DOHH2 (cell line): ENCODE measurements at regions not wholly inside any gene's neighbourhood (a gene's known extent, or its start where the extent isn't known, plus 50 kb on each side); places are given as distances from the start of the nearest gene placed in this dataset.

ENCODE experiments used
- H3F3A ChIP-seq: fragments of 200-600 bp; sonication (generic), shearing (Covaris generic); 2 replicates; pipeline ENCODE4 v1.6.0; 2016; ENCODE audit warnings: antibody characterized with exemption, mild to moderate bottlenecking; ENCODE audit not compliant: control insufficient read depth, insufficient read depth
- H3K27ac ChIP-seq: fragments of 200-600 bp; sonication (generic); 2 replicates; pipeline ENCODE4 v1.5.1; 2014; ENCODE audit warnings: low read depth, mild to moderate bottlenecking, low read length, moderate library complexity
- H3K27me3 ChIP-seq: fragments of 200-600 bp; sonication (generic); 2 replicates; pipeline ENCODE4 v1.6.1; 2014; ENCODE audit warnings: mild to moderate bottlenecking, low read length, mixed read lengths; ENCODE audit not compliant: control insufficient read depth
- H3K36me3 ChIP-seq: fragments of 200-600 bp; sonication (generic); 2 replicates; pipeline ENCODE4 v1.6.1; 2014; ENCODE audit warnings: mild to moderate bottlenecking, low read length, moderate library complexity, mixed read lengths; ENCODE audit not compliant: control insufficient read depth
- H3K4me1 ChIP-seq: fragments of 200-600 bp; sonication (generic); 2 replicates; pipeline ENCODE4 v1.6.1; 2014; ENCODE audit warnings: mild to moderate bottlenecking, low read length, mixed read lengths; ENCODE audit not compliant: control insufficient read depth
- H3K4me2 ChIP-seq: fragments of 200-600 bp; sonication (generic); 2 replicates; pipeline ENCODE4 v1.6.0; 2014; ENCODE audit warnings: mild to moderate bottlenecking, low read length, moderate library complexity
- H3K4me3 ChIP-seq: fragments of 200-600 bp; sonication (generic); 2 replicates; pipeline ENCODE4 v1.5.1; 2014; ENCODE audit warnings: mild to moderate bottlenecking, low read length, mixed read lengths
- H3K79me2 ChIP-seq: fragments of 200-600 bp; sonication (generic); 2 replicates; pipeline ENCODE4 v1.6.1; 2014; ENCODE audit warnings: mild to moderate bottlenecking, low read length, mixed read lengths; ENCODE audit not compliant: control insufficient read depth
- H3K9me2 ChIP-seq: fragments of 200-600 bp; sonication (generic); replicated peaks from 2 replicates; pipeline ENCODE4 v1.6.1; 2014; ENCODE audit warnings: mild to moderate bottlenecking, low read length, mixed read lengths; ENCODE audit not compliant: control insufficient read depth
- H3K9me3 ChIP-seq: fragments of 200-600 bp; sonication (generic); 2 replicates; pipeline ENCODE4 v1.6.1; 2014; ENCODE audit warnings: antibody characterized with exemption, low read length, mixed read lengths; ENCODE audit not compliant: control insufficient read depth, insufficient read depth
- H4K20me1 ChIP-seq: fragments of 200-600 bp; sonication (generic); 2 replicates; pipeline ENCODE4 v1.6.0; 2014; ENCODE audit warnings: low read depth, mild to moderate bottlenecking, antibody characterized with exemption, low read length, moderate library complexity; ENCODE audit not compliant: control insufficient read depth, insufficient read depth
- EZH2phosphoT487 ChIP-seq: fragments of 200-600 bp; sonication (generic); IDR thresholded peaks from 2 replicates; pipeline ENCODE4 v1.6.1; 2017; ENCODE audit warnings: borderline replicate concordance, mild to moderate bottlenecking, antibody characterized with exemption, low read length, moderate library complexity, mixed read lengths
- TF ChIP-seq, protein P1 (sequence below): fragments of 200-600 bp; sonication (generic); IDR thresholded peaks from one replicate; pipeline ENCODE4 v1.5.1; 2014; ENCODE audit warnings: antibody characterized with exemption, mild to moderate bottlenecking, low read depth, low read length; ENCODE audit not compliant: poor library complexity, severe bottlenecking

DNA sequence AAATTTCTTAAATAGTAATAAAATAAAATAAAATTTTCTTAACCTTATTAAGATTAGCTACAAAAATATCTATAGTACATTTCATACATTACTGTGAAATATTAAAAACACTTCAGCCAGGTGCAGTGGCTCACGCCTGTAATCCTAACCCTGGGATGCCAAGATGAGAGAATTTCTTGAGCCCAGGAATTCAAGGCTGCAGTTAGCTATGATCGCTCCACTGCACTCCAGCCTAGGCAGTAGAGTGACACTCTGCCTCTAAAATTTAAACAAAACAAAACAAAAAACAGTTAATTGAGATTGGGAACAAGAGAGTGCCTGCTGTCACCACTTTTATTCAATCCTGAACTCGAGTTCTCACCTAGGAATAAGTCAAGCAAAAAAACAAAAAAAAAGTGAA is 95.0 kb upstream of the CPNE8 start:
- no peak overlapping the region for H3K4me2 ChIP-seq

DNA sequence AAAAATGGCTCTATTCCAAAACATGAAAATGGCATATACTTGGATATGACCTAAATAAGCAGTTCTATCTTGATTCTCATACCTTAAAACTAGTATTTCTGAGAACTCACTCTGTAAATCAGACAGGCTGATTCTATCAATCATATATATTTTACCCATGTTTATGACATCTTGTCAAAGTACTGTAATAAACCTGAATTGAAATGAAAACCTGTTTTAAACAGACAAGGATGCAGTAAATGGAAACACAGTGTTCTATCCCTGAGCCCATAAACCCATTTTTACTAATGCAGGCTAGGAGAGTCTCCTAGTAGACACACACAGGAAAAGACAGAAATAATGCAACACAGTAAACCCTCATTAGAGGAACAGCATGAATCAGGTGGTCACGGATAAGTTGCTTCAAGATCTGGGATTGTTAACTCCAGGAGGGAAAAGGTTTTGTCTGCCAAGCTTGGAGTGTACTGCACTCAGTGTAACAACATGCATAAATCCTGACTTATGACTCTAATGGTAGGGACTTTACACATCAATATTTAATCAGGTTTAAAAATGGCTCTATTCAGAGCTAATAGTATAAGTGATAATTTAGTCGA is 93.6 kb upstream of the CPNE8 start:
- Histone ChIP-seq H3K79me2 (no peaks in the 10 kb centered on the region), H3K9me3 (no peaks in the 10 kb centered on the region), H3K9me2 (no peaks in the 10 kb centered on the region), H3K27ac (no peak overlapping the region), H3K4me2 (no peak overlapping the region), H3F3A (no peaks in the 10 kb centered on the region), H3K27me3 (no peaks in the 10 kb centered on the region), H3K4me1 (no peaks in the 10 kb centered on the region), H3K4me3 (no peak overlapping the region), H4K20me1 (no peaks in the 10 kb centered on the region), H3K36me3 (no peaks in the 10 kb centered on the region)
- no peak for TF ChIP-seq EZH2phosphoT487
- TF ChIP-seq, protein P1, sequence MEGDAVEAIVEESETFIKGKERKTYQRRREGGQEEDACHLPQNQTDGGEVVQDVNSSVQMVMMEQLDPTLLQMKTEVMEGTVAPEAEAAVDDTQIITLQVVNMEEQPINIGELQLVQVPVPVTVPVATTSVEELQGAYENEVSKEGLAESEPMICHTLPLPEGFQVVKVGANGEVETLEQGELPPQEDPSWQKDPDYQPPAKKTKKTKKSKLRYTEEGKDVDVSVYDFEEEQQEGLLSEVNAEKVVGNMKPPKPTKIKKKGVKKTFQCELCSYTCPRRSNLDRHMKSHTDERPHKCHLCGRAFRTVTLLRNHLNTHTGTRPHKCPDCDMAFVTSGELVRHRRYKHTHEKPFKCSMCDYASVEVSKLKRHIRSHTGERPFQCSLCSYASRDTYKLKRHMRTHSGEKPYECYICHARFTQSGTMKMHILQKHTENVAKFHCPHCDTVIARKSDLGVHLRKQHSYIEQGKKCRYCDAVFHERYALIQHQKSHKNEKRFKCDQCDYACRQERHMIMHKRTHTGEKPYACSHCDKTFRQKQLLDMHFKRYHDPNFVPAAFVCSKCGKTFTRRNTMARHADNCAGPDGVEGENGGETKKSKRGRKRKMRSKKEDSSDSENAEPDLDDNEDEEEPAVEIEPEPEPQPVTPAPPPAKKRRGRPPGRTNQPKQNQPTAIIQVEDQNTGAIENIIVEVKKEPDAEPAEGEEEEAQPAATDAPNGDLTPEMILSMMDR = no peak

More for the DNA sequence above, 95.0 kb upstream of the CPNE8 start:
- H3K27ac ChIP-seq = no peak overlapping the region
- no peaks in the 10 kb centered on the region for H3K4me1 ChIP-seq
- H3K79me2 ChIP-seq = no peaks in the 10 kb centered on the region
- no peak overlapping the region for H3K4me3 ChIP-seq
- no peaks in the 10 kb centered on the region for H4K20me1 ChIP-seq
- TF ChIP-seq, protein P1 = no peak
- TF ChIP-seq EZH2phosphoT487 = no peak
- H3K9me2 ChIP-seq = no peaks in the 10 kb centered on the region
- H3F3A ChIP-seq = no peaks in the 10 kb centered on the region
- no peaks in the 10 kb centered on the region for H3K27me3 ChIP-seq
- no peaks in the 10 kb centered on the region for H3K36me3 ChIP-seq
- no peaks in the 10 kb centered on the region for H3K9me3 ChIP-seq

DNA sequence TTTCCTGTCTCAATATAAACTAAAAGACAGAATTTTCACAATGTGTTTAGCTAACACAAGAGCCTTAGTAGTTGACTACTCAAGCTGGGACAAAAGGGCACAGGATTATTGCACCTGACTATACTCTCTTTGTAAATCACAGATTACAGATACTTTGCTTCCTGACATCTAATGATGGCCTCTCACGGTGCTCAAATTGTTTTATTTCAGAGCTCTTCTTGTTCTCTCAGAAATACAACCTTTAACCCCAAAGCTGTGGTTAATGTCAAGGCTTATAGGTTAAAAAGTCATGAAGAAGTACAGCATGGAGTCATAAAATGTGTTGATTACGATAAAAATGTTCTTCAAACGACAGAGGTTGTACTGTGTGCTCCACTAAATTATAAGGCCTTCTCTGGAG is 89.9 kb upstream of the CPNE8 start:
- no peaks in the 10 kb centered on the region for H3F3A ChIP-seq
- H3K4me2 ChIP-seq = no peak overlapping the region
- no peak for TF ChIP-seq EZH2phosphoT487
- TF ChIP-seq, protein P1 = no peak
- H3K9me2 ChIP-seq = no peaks in the 10 kb centered on the region
- no peaks in the 10 kb centered on the region for H4K20me1 ChIP-seq
- no peaks in the 10 kb centered on the region for H3K36me3 ChIP-seq
- no peaks in the 10 kb centered on the region for H3K79me2 ChIP-seq
- H3K27me3 ChIP-seq = no peaks in the 10 kb centered on the region
- H3K4me3 ChIP-seq = no peak overlapping the region
- H3K9me3 ChIP-seq = no peaks in the 10 kb centered on the region; the same call in 1 of the 2 replicates
- H3K4me1 ChIP-seq = no peaks in the 10 kb centered on the region
- no peak overlapping the region for H3K27ac ChIP-seq
